Cardiac muscle cell (in vitro differentiated cells and primary cell): ENCODE measurements at regions not wholly inside any gene's neighbourhood (a gene's known extent, or its start where the extent isn't known, plus 50 kb on each side); places are given as distances from the start of the nearest gene placed in this dataset.

Experiments
- DNase-seq, 2 donors: peaks; one replicate each; pipeline versions ENCODE4 v3.0.0 to v3.0.0-alpha.2; 2010 to 2017; ENCODE audit warnings: low read depth in 1 of 2, low spot score in 1 of 2
- H3K27ac ChIP-seq: fragments of 200-600 bp; sonication (generic); 2 replicates; pipeline ENCODE4 v1.5.1; 2016
- H3K27me3 ChIP-seq: fragments of 200-600 bp; sonication (generic); 2 replicates; pipeline ENCODE4 v1.6.0; 2016; ENCODE audit warnings: control low read depth
- H3K36me3 ChIP-seq: fragments of 200-600 bp; sonication (generic); 2 replicates; pipeline ENCODE4 v1.5.1; 2016; ENCODE audit warnings: control low read depth
- H3K4me1 ChIP-seq: fragments of 200-600 bp; sonication (generic); 2 replicates; pipeline ENCODE4 v1.8.1; 2017; ENCODE audit warnings: low read depth, mild to moderate bottlenecking, mixed run types
- H3K4me3 ChIP-seq: fragments of 200-600 bp; sonication (generic); 2 replicates; pipeline ENCODE4 v1.5.1; 2016; ENCODE audit warnings: mild to moderate bottlenecking
- H3K9me3 ChIP-seq: fragments of 200-600 bp; sonication (generic); 2 replicates; pipeline ENCODE4 v1.5.1; 2017; ENCODE audit warnings: low read depth, mild to moderate bottlenecking, control low read depth
- CTCF ChIP-seq: IDR thresholded peaks from 2 replicates; pipeline ENCODE4 v1.5.1; 2012; ENCODE audit warnings: low read depth, mild to moderate bottlenecking, low read length

- no peak for DNase-seq
- no peaks in the 10 kb centered on the region for H3K9me3 ChIP-seq
- H3K4me3 ChIP-seq, result no peak overlapping the region
- H3K36me3 ChIP-seq, result no peaks in the 10 kb centered on the region
- H3K27ac ChIP-seq, result no peak overlapping the region
- no peaks in the 10 kb centered on the region for H3K27me3 ChIP-seq
- no peak for TF ChIP-seq CTCF
- H3K4me1 ChIP-seq, result no peaks in the 10 kb centered on the region
Observed at GRCh38 chr20:60255866-60256265, 297.6 kb downstream of the CDH26 start.

- no peak for TF ChIP-seq CTCF
- H3K27me3 ChIP-seq, result no peaks in the 10 kb centered on the region
- H3K9me3 ChIP-seq, result no peaks in the 10 kb centered on the region
- H3K36me3 ChIP-seq, result no peaks in the 10 kb centered on the region
- H3K4me3 ChIP-seq, result no peak overlapping the region
- no peaks in the 10 kb centered on the region for H3K4me1 ChIP-seq
- H3K27ac ChIP-seq, result no peak overlapping the region
- DNase-seq, result no peak
Observed at GRCh38 chr20:60256811-60257210, 298.6 kb downstream of the CDH26 start.

GRCh38 chr20:60257671-60258070 is 299.4 kb downstream of the CDH26 start:
- H3K4me1 ChIP-seq, result no peaks in the 10 kb centered on the region
- H3K27ac ChIP-seq, result no peak overlapping the region
- H3K4me3 ChIP-seq, result no peak overlapping the region
- no peaks in the 10 kb centered on the region for H3K9me3 ChIP-seq
- no peaks in the 10 kb centered on the region for H3K36me3 ChIP-seq
- DNase-seq, result no peak
- TF ChIP-seq CTCF, result no peak
- no peaks in the 10 kb centered on the region for H3K27me3 ChIP-seq

GRCh38 chr20:60258255-60258863 is 300.1 kb downstream of the CDH26 start:
- no peak for TF ChIP-seq CTCF
- no peaks in the 10 kb centered on the region for H3K27me3 ChIP-seq
- no peak overlapping the region for H3K4me3 ChIP-seq
- DNase-seq, result no peak
- H3K36me3 ChIP-seq, result no peaks in the 10 kb centered on the region
- no peak overlapping the region for H3K27ac ChIP-seq
- no peaks in the 10 kb centered on the region for H3K4me1 ChIP-seq
- no peaks in the 10 kb centered on the region for H3K9me3 ChIP-seq

GRCh38 chr20:60261333-60261732 is 303.1 kb downstream of the CDH26 start:
- no peak for DNase-seq
- Histone ChIP-seq H3K27me3 (no peaks in the 10 kb centered on the region), H3K9me3 (no peaks in the 10 kb centered on the region), H3K36me3 (no peaks in the 10 kb centered on the region), H3K4me3 (no peak overlapping the region), H3K27ac (no peak overlapping the region), H3K4me1 (no peaks in the 10 kb centered on the region)
- TF ChIP-seq CTCF, result no peak
